GM13976 (cell line): ENCODE measurements at regions not wholly inside any gene's neighbourhood (a gene's known extent, or its start where the extent isn't known, plus 50 kb on each side); places are given as distances from the start of the nearest gene placed in this dataset.

ENCODE experiments used
- DNase-seq: peaks from one replicate; pipeline ENCODE4 v3.0.0; 2012; ENCODE audit warnings: low spot score
- in situ Hi-C: fragments of 300-500 bp; cut with MboI; formaldehyde crosslinking; loops from one replicate; pipeline ENCODE4 v1.12.0; 2022; ENCODE audit warnings: low sequenced_read_pairs, mixed read lengths, inconsistent platforms; ENCODE audit not compliant: unreplicated experiment
- TF ChIP-seq, protein P1 (sequence below): IDR thresholded peaks from 2 replicates; pipeline ENCODE4 v1.5.1; 2012; ENCODE audit warnings: borderline replicate concordance, mild to moderate bottlenecking; ENCODE audit not compliant: insufficient read depth; ENCODE audit errors: extremely low read depth, missing control alignments, control extremely low read depth

DNA sequence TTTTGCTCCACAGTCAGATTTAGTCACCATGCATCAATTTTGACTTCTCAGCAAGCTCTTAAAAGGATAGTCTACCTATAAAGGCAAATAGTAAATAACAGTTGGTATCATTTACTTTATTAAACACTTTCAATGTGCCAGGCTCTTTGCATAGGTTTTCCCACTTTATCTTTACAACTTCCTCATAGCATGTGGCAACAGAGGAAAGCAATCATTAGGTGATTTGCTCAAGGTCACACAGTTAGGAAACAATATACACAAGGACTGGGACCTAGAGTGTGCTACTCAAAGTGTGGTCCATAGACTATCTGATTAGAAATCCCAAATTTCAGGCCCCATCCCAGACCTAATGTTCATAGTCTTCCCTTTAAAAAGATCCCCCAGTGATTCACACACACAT, 212.3 kb downstream of the MTERF1 start:
- TF ChIP-seq, protein P1, sequence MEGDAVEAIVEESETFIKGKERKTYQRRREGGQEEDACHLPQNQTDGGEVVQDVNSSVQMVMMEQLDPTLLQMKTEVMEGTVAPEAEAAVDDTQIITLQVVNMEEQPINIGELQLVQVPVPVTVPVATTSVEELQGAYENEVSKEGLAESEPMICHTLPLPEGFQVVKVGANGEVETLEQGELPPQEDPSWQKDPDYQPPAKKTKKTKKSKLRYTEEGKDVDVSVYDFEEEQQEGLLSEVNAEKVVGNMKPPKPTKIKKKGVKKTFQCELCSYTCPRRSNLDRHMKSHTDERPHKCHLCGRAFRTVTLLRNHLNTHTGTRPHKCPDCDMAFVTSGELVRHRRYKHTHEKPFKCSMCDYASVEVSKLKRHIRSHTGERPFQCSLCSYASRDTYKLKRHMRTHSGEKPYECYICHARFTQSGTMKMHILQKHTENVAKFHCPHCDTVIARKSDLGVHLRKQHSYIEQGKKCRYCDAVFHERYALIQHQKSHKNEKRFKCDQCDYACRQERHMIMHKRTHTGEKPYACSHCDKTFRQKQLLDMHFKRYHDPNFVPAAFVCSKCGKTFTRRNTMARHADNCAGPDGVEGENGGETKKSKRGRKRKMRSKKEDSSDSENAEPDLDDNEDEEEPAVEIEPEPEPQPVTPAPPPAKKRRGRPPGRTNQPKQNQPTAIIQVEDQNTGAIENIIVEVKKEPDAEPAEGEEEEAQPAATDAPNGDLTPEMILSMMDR = no peak
- no peak for DNase-seq
- in situ Hi-C loops = no loop called here

DNA sequence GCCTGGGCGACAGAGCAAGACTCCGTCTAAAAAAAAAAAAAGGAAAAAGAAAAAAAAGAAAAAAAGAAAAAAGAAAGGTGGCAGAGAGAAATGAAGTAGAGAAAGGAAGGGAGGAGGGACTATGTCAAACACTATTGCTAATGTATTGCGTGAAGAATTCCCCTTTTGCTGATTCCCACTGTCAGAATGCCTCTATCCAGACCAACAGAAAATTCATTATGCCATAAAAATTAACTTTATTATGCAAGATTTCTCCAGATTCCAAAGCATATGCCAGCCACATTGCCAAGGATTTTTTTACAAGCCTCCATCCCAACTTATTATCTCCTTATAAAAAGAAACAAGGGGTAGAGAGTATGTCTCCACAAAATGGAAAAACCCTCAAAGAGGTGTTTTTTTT, 209.3 kb downstream of the MTERF1 start:
- in situ Hi-C loops = no loop called here
- TF ChIP-seq, protein P1 = no peak
- DNase-seq = no peak

DNA sequence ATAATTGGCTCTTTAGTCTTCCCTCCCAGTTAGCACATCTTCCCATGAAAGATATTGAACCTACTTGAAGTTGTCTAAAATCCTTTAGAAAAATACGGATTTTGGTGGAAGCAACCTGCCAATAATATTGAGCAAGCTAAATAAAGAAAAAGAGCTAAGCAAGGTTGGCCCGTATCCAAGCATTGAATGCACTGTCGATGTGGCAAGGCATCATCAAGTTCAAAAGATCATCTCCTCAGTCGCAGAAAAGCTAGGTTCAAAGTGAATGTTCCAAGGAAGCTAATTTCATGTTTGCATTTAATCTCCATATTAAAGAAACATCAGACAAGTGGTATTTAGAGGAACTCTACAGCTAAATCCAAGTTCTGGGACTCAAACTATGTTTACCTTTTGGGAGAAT, 206.0 kb downstream of the MTERF1 start:
- in situ Hi-C loops = no loop called here
- TF ChIP-seq, protein P1 = no peak
- no peak for DNase-seq

DNA sequence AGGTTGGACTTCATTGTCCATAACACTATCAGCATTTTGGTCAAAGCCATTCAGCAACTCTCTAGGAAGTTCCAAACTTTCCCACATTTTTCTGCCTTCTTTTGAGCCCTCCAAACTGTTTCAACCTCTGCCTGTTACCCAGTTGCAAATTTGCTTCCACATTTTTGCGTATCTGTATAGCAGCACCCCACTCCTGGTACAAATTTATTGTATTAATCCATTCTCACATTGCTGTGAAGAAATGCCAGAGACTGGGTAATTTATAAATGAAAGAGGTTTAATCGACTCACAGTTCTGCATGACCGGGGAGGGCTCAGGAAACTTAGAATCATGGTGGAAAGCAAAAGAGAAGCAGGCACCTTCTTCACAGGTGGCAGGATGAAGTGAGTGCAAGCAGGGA, 198.8 kb downstream of the MTERF1 start:
- in situ Hi-C loops = no loop called here
- TF ChIP-seq, protein P1 = no peak
- DNase-seq = no peak

DNA sequence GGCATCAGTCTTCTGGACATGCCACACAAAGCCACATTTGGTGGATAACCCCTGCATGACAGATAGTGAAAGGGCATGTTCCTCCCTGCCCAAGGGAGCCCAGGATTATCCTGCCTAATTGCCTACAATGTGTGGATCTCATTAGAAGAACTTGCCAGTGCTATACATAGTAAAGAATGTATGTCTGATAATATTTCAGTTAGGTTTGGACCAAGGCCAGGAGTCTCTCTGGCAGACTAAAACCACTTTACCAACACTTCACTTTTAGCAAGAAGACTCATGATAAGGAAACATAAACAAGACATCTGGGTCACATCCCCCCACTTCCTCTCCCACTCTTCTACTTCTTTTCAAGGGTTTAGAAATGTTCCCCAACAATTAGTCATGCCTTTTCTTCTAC, 196.7 kb downstream of the MTERF1 start:
- in situ Hi-C loops = no loop called here
- TF ChIP-seq, protein P1 = no peak
- DNase-seq = no peak

DNA sequence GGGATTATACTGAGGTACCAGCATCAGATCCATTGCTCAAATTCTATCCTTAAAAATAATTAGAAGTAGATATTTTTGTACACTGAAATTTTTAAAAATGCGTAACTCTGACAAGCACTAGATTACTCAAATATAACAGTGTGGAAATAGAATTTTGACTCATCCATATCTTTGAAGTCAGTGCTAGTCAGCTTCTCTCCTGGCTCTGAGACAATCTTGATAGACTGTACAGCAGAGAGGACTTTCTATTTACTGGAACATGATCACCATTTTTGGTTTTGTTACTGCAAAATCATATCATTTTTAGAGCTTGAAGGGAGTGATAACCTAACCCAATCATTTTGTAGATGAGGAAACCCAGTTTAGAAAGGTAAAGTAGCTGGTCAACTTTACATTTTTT, 195.0 kb downstream of the MTERF1 start:
- in situ Hi-C loops = no loop called here
- DNase-seq = no peak
- TF ChIP-seq, protein P1 = no peak

DNA sequence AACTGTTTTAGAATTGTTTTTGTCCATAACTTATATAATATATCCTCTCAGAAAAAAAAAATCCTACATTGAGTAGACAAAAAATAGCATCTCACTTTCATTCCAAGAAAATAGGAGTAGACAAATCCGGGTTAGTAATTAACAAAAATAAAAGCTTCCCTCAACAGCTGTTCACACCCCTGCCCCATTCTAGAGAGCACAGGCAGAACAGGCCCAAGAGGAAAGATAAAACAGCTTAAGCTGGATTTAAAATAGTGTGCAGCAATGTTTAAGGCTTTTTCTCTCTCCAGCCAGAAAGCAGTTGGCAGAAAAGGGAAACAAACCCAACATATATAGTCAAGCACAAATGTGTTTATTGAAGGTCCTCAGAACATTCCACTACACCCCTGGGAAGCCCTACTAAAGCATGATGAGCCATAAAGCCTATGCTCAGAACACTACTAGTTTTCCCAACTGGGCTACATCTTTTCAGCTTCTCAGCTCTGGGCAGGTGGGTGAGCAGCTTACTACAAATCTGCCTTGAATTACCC, 189.9 kb downstream of the MTERF1 start:
- TF ChIP-seq, protein P1 = no peak
- DNase-seq = no peak
- in situ Hi-C loops = no loop called here
